Tibial artery (tissue), 4 donors: ENCODE measurements at regions not wholly inside any gene's neighbourhood (a gene's known extent, or its start where the extent isn't known, plus 50 kb on each side); places are given as distances from the start of the nearest gene placed in this dataset.

Source experiments
- DNase-seq, 2 donors: peaks; one replicate each; pipeline ENCODE4 v3.0.0-alpha.2; 2019
- H3K27ac ChIP-seq, 2 donors: fragments of 200-600 bp; sonication (generic) in 1 of 2; 1 replicate in 1 of 2; 2 replicates in 1 of 2; pipeline ENCODE4 v1.5.1; 2018 to 2019; ENCODE audit warnings: mild to moderate bottlenecking in 1 of 2
- H3K27me3 ChIP-seq, 2 donors: fragments of 200-600 bp; sonication (generic) in 1 of 2; one replicate each; pipeline versions ENCODE4 v1.5.1 to v1.6.0; 2016 to 2019
- H3K36me3 ChIP-seq, 3 donors: fragments of 200-600 bp; sonication (generic) in 2 of 3; one replicate each; pipeline ENCODE4 v1.5.1; 2016 to 2019; ENCODE audit warnings: mild to moderate bottlenecking in 2 of 3
- H3K4me1 ChIP-seq, 4 donors: fragments of 200-600 bp; sonication (generic) in 2 of 4; 1 replicate in 3 of 4; 2 replicates in 1 of 4; pipeline ENCODE4 v1.5.1; 2016 to 2019
- H3K4me3 ChIP-seq, 2 donors: fragments of 200-600 bp; sonication (generic) in 1 of 2; 1 replicate in 1 of 2; 2 replicates in 1 of 2; pipeline ENCODE4 v1.5.1; 2018 to 2019; ENCODE audit warnings: mild to moderate bottlenecking in 2 of 2
- H3K9me3 ChIP-seq, 3 donors: fragments of 200-600 bp; sonication (generic) in 1 of 3; one replicate each; pipeline ENCODE4 v1.5.1; 2016 to 2019
- intact Hi-C: fragments of 100-400 bp; cut with DNase I; formaldehyde crosslinking; loops from one replicate; pipeline ENCODE4 v1.15.0; 2023; ENCODE audit warnings: low total_unique reads
- TF ChIP-seq, protein P1 (sequence below), 2 experiments: fragments of 200-600 bp in 1 of 2; fragments of 450-650 bp in 1 of 2; IDR thresholded peaks; one replicate each; pipeline ENCODE4 v1.5.1; 2017 to 2019; ENCODE audit warnings: antibody characterized with exemption in 2 of 2, mild to moderate bottlenecking in 1 of 2, moderate library complexity in 1 of 2

DNA sequence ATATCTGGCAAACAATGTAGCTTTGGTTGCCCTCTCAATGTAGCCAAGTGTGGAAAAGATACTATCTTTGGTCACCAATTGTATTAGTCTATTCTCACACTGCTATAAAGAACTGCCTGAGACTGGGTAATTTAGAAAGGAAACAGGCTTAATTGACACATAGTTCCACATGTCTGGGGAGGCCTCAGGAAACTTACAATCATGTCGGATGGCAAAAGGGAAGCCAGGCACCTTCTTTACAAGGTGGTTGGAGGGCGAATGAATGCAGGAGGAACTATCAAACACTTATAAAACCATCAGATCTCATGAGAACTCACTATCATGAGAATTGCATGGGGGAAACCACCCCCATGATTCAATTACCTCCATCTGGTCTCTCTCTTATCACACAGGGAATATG lies 133.1 kb upstream of the TBCA start:
- Histone ChIP-seq H3K9me3 (no peaks in the 10 kb centered on the region), H3K36me3 (no peaks in the 10 kb centered on the region), H3K4me3 (no peak overlapping the region), H3K27ac (no peak overlapping the region), H3K4me1 (no peaks in the 10 kb centered on the region), H3K27me3 (peaks cover 0 to 3% of the 10 kb centered on the region in 2 donors)
- TF ChIP-seq, protein P1, sequence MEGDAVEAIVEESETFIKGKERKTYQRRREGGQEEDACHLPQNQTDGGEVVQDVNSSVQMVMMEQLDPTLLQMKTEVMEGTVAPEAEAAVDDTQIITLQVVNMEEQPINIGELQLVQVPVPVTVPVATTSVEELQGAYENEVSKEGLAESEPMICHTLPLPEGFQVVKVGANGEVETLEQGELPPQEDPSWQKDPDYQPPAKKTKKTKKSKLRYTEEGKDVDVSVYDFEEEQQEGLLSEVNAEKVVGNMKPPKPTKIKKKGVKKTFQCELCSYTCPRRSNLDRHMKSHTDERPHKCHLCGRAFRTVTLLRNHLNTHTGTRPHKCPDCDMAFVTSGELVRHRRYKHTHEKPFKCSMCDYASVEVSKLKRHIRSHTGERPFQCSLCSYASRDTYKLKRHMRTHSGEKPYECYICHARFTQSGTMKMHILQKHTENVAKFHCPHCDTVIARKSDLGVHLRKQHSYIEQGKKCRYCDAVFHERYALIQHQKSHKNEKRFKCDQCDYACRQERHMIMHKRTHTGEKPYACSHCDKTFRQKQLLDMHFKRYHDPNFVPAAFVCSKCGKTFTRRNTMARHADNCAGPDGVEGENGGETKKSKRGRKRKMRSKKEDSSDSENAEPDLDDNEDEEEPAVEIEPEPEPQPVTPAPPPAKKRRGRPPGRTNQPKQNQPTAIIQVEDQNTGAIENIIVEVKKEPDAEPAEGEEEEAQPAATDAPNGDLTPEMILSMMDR (IDR thresholded peaks at IDR 0.05), result no peak
- intact Hi-C loops, result no loop called here
- no peak for DNase-seq

DNA sequence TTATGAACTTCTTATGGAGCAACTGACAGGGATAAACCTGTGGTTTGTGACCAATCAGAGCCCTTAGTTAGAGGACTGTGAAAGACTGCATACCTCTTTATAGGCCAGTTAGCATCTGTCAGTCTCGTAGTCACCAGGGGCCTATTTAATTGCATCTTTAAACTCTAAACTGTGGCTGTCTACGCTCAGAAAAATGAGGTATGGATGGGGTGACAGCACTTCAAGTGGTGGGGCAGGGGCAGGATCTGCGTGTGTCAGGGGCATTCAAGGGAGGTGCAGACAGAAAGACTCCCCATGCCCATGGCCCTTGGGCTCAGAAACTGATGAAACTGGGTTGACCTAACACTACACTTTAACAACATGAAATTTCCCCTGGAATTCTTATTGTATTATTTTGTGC lies 132.6 kb upstream of the TBCA start:
- Histone ChIP-seq H3K36me3 (no peaks in the 10 kb centered on the region), H3K27me3 (peaks cover 0 to 3% of the 10 kb centered on the region in 2 donors), H3K27ac (no peak overlapping the region), H3K4me1 (no peaks in the 10 kb centered on the region), H3K9me3 (no peaks in the 10 kb centered on the region), H3K4me3 (no peak overlapping the region)
- TF ChIP-seq, protein P1 (IDR thresholded peaks at IDR 0.05), result no peak
- no peak for DNase-seq
- intact Hi-C loops, result no loop called here

DNA sequence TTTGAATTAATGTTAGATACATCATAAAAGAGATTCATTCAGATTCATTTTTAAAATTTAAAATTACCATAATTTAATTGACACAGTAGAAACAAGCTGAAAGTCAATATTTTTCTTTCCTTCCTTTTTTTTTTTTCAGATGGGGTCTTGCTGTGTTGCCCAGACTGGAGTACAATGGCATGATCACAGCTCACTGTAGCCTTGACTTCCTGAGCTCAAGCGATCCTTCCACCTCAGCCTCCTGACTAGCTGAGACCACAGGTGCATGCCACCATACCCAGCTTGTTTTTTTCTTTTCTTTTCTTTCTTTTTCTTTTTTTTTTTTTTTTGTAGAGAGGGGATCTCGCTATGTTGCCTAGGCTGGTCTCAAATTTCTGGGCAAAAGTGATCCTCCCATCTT lies 131.6 kb upstream of the TBCA start:
- no peak overlapping the region for H3K4me3 ChIP-seq
- intact Hi-C loops, result no loop called here
- no peaks in the 10 kb centered on the region for H3K9me3 ChIP-seq
- H3K27ac ChIP-seq, result no peak overlapping the region
- no peaks in the 10 kb centered on the region for H3K4me1 ChIP-seq
- H3K36me3 ChIP-seq, result no peaks in the 10 kb centered on the region
- TF ChIP-seq, protein P1 (IDR thresholded peaks at IDR 0.05), result no peak
- no peak for DNase-seq
- H3K27me3 ChIP-seq, result peaks cover 0 to under 1% of the 10 kb centered on the region in 2 donors

DNA sequence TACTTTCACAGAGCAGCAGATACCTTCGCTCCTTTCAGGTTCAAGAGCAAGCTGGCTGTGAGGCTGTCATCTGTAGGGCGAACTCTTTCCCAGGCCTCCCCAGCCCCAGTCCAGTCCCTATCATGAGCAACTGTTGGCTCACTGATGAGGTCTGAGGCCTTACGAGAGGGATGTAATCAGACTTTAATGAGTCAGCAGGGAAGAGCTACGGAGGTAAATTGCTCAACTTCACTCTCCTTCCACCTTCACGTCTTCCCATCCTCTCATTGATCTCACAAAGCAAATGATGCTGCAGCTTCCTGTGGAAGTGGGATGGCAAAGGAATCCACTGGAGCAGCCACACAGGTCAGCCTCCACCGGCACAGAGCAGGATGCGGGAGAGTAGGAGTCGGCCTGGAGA lies 130.7 kb upstream of the TBCA start:
- Histone ChIP-seq H3K36me3 (no peaks in the 10 kb centered on the region), H3K9me3 (no peaks in the 10 kb centered on the region), H3K4me3 (no peak overlapping the region), H3K27me3 (no peaks in the 10 kb centered on the region), H3K27ac (no peak overlapping the region), H3K4me1 (no peaks in the 10 kb centered on the region)
- intact Hi-C loops, result no loop called here
- no peak for DNase-seq
- TF ChIP-seq, protein P1 (IDR thresholded peaks at IDR 0.05), result no peak

DNA sequence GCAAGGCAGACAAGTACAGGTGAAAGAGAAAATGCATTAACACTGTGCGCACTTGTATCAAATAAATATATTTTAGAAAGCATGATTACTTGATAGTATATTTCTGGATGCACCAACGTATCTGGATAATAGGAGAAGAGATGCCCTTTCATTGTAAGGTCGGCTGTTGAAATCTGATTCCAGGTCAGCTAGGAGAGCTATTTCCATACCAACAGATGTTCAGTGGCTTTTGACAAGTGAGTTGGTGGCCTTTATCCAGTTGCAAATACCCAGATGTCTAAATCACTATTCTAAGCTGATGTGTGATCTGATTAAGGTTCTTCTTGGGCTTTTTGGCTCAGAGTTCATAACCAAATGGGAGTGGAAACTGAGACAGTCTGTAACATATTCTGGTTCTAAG lies 128.2 kb upstream of the TBCA start:
- H3K27me3 ChIP-seq, result no peaks in the 10 kb centered on the region
- H3K9me3 ChIP-seq, result no peaks in the 10 kb centered on the region
- H3K4me1 ChIP-seq, result no peaks in the 10 kb centered on the region
- TF ChIP-seq, protein P1 (IDR thresholded peaks at IDR 0.05), result no peak
- no peak for DNase-seq
- intact Hi-C loops, result no loop called here
- H3K4me3 ChIP-seq, result no peak overlapping the region
- H3K27ac ChIP-seq, result no peak overlapping the region
- no peaks in the 10 kb centered on the region for H3K36me3 ChIP-seq

DNA sequence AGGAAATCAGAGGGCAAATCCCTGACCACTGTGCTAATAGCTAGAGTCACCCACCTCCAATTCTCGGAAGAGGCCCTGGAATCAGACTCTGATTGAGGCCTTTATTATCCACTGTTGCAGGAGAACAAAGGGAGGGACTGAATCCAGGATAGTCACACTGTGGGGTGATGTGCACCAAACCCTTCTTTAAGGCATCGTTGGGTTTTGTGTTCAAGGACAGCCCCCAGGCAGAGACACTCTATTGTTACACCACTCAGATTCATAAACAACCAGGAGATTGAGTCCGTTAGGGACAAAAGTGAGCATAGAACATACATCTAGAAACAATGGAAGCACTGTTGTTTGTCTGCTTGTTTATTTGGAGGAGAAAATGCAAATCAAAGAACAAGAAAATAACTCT lies 124.6 kb upstream of the TBCA start:
- Histone ChIP-seq H3K36me3 (no peaks in the 10 kb centered on the region), H3K4me1 (no peaks in the 10 kb centered on the region), H3K27me3 (no peaks in the 10 kb centered on the region), H3K4me3 (no peak overlapping the region), H3K9me3 (no peaks in the 10 kb centered on the region), H3K27ac (no peak overlapping the region)
- TF ChIP-seq, protein P1 (IDR thresholded peaks at IDR 0.05), result no peak
- no peak for DNase-seq
- intact Hi-C loops, result no loop called here
